ENCODE measurements at regions not wholly inside any gene's neighbourhood (a gene's known extent, or its start where the extent isn't known, plus 50 kb on each side); places are given as distances from the start of the nearest gene placed in this dataset.

GRCh38 chr2:100202567-100202966, 60.2 kb upstream of the AFF3 start:
- Histone ChIP-seq H3K27ac (no peak overlapping the region), H3F3A (ENCODE audit: insufficient read depth) (no peaks in the 10 kb centered on the region), H4K20me1 (ENCODE audit: insufficient read depth) (no peaks in the 10 kb centered on the region), H3K4me3 (no peak overlapping the region), H3K27me3 (replicated peaks; ENCODE audit: insufficient read depth) (no peaks in the 10 kb centered on the region), H3K9ac (no peak overlapping the region), H3K36me3 (ENCODE audit: low read depth) (no peaks in the 10 kb centered on the region), H3K9me3 (ENCODE audit: low read depth) (no peaks in the 10 kb centered on the region), H3K79me2 (ENCODE audit: insufficient read depth) (no peaks in the 10 kb centered on the region), H3K4me1 (ENCODE audit: insufficient read depth) (peaks cover 20% of the 10 kb centered on the region), H3K9me2 (ENCODE audit: insufficient read depth) (no peaks in the 10 kb centered on the region), H2AFZ (no peak overlapping the region), H3K4me2 (ENCODE audit: unreplicated experiment) (no peak overlapping the region)
- no peak for TF ChIP-seq EZH2 (IDR thresholded peaks at IDR 0.05; ENCODE audit: insufficient read depth, poor library complexity, severe bottlenecking)
- no peak for TF ChIP-seq EZH2phosphoT487 (IDR thresholded peaks at IDR 0.05; ENCODE audit: insufficient read depth, low read depth)
- DNase-seq, result no peak
- 80 to 82% methylated on average over 6 of the region's 6 CpGs for WGBS, 2 experiments (ENCODE audit: low coverage in 1 of 2, low lambda C conversion rate in 2 of 2, missing lambda C conversion rate in 2 of 2)
- in situ Hi-C loops (cut with MboI), result no loop called here

- Histone ChIP-seq H3K36me3 (ENCODE audit: low read depth) (no peaks in the 10 kb centered on the region), H3K4me3 (no peak overlapping the region), H3K4me1 (ENCODE audit: insufficient read depth) (peaks cover 22% of the 10 kb centered on the region), H3K4me2 (ENCODE audit: unreplicated experiment) (no peak overlapping the region), H4K20me1 (ENCODE audit: insufficient read depth) (no peaks in the 10 kb centered on the region), H3K27ac (no peak overlapping the region), H2AFZ (no peak overlapping the region), H3K9ac (no peak overlapping the region), H3K79me2 (ENCODE audit: insufficient read depth) (no peaks in the 10 kb centered on the region), H3K9me2 (ENCODE audit: insufficient read depth) (no peaks in the 10 kb centered on the region), H3F3A (ENCODE audit: insufficient read depth) (no peaks in the 10 kb centered on the region), H3K9me3 (ENCODE audit: low read depth) (no peaks in the 10 kb centered on the region), H3K27me3 (replicated peaks; ENCODE audit: insufficient read depth) (no peaks in the 10 kb centered on the region)
- 55 to 62% methylated on average over 4 of the region's 4 CpGs for WGBS, 2 experiments (ENCODE audit: low coverage in 1 of 2, low lambda C conversion rate in 2 of 2, missing lambda C conversion rate in 2 of 2)
- in situ Hi-C loops (cut with MboI), result no loop called here
- no peak for TF ChIP-seq EZH2phosphoT487 (IDR thresholded peaks at IDR 0.05; ENCODE audit: insufficient read depth, low read depth)
- peak; percentile 35 for DNase-seq
These were observed 58.6 kb upstream of the AFF3 start for GRCh38 chr2:100200985-100201384.

GRCh38 chr2:100199421-100199820, 57.0 kb upstream of the AFF3 start:
- H3K36me3 ChIP-seq (ENCODE audit: low read depth), result no peaks in the 10 kb centered on the region
- H4K20me1 ChIP-seq (ENCODE audit: insufficient read depth), result no peaks in the 10 kb centered on the region
- no peaks in the 10 kb centered on the region for H3K9me2 ChIP-seq (ENCODE audit: insufficient read depth)
- H2AFZ ChIP-seq, result no peak overlapping the region
- TF ChIP-seq EZH2 (IDR thresholded peaks at IDR 0.05; ENCODE audit: insufficient read depth, poor library complexity, severe bottlenecking) (no peak), EZH2phosphoT487 (IDR thresholded peaks at IDR 0.05; ENCODE audit: insufficient read depth, low read depth) (no peak)
- no peaks in the 10 kb centered on the region for H3K9me3 ChIP-seq (ENCODE audit: low read depth)
- no peak overlapping the region for H3K4me3 ChIP-seq
- no peak for DNase-seq
- WGBS, 2 experiments (ENCODE audit: low coverage in 1 of 2, low lambda C conversion rate in 2 of 2, missing lambda C conversion rate in 2 of 2), result 90 to 95% methylated on average over 5 of the region's 5 CpGs
- in situ Hi-C loops (cut with MboI), result no loop called here
- H3K4me1 ChIP-seq (ENCODE audit: insufficient read depth), result peaks cover 22% of the 10 kb centered on the region
- no peak overlapping the region for H3K4me2 ChIP-seq (ENCODE audit: unreplicated experiment)
- H3K27me3 ChIP-seq (replicated peaks; ENCODE audit: insufficient read depth), result peaks cover under 1% of the 10 kb centered on the region; the same call in 1 of the 2 replicates
- H3F3A ChIP-seq (ENCODE audit: insufficient read depth), result no peaks in the 10 kb centered on the region
- no peaks in the 10 kb centered on the region for H3K79me2 ChIP-seq (ENCODE audit: insufficient read depth)
- no peak overlapping the region for H3K27ac ChIP-seq
- H3K9ac ChIP-seq, result no peak overlapping the region

GRCh38 chr2:100198461-100199230, 56.3 kb upstream of the AFF3 start:
- H3K9me2 ChIP-seq (ENCODE audit: insufficient read depth), result no peaks in the 10 kb centered on the region
- H3K9me3 ChIP-seq (ENCODE audit: low read depth), result no peaks in the 10 kb centered on the region
- no peak overlapping the region for H3K4me2 ChIP-seq (ENCODE audit: unreplicated experiment)
- peaks cover 22% of the 10 kb centered on the region for H3K4me1 ChIP-seq (ENCODE audit: insufficient read depth)
- no peak overlapping the region for H3K4me3 ChIP-seq
- no peak for DNase-seq
- 79 to 82% methylated on average over 13 of the region's 13 CpGs for WGBS, 2 experiments (ENCODE audit: low coverage in 1 of 2, low lambda C conversion rate in 2 of 2, missing lambda C conversion rate in 2 of 2)
- no peaks in the 10 kb centered on the region for H3K36me3 ChIP-seq (ENCODE audit: low read depth)
- H3K27me3 ChIP-seq (replicated peaks; ENCODE audit: insufficient read depth), result peaks cover 3% of the 10 kb centered on the region; the same call in 1 of the 2 replicates
- H4K20me1 ChIP-seq (ENCODE audit: insufficient read depth), result no peaks in the 10 kb centered on the region
- in situ Hi-C loops (cut with MboI), result no loop called here
- TF ChIP-seq EZH2phosphoT487 (IDR thresholded peaks at IDR 0.05; ENCODE audit: insufficient read depth, low read depth) (no peak), EZH2 (IDR thresholded peaks at IDR 0.05; ENCODE audit: insufficient read depth, poor library complexity, severe bottlenecking) (no peak)
- H3F3A ChIP-seq (ENCODE audit: insufficient read depth), result no peaks in the 10 kb centered on the region
- H2AFZ ChIP-seq, result peak overlapping the region; percentile 83
- no peak overlapping the region for H3K27ac ChIP-seq
- H3K79me2 ChIP-seq (ENCODE audit: insufficient read depth), result no peaks in the 10 kb centered on the region
- 0 out of 2 replicates have a peak overlapping the region, but pooled peaks have one; percentile 38 for H3K9ac ChIP-seq

All from GM23248 (cell line).